WTC11 (cell line): ENCODE measurements at regions not wholly inside any gene's neighbourhood (a gene's known extent, or its start where the extent isn't known, plus 50 kb on each side); places are given as distances from the start of the nearest gene placed in this dataset.

ENCODE experiments used
- ATAC-seq: fragments of 200-7000 bp; cut with Tn5 transposase; 2 replicates; pipeline ENCODE4 v1.10.0; 2021; ENCODE audit warnings: mild to moderate bottlenecking, moderate library complexity
- CTCF ChIA-PET: fragments of 300-600 bp; sonication (Branson Sonifier 250); formaldehyde crosslinking; loops from one replicate; lab custom pipeline; 2021; ENCODE audit warnings: antibody characterized with exemption; lab: Charles Lee
- POLR2A ChIA-PET: fragments of 350-600 bp; sonication (Branson Sonifier 250); formaldehyde crosslinking; loops from one replicate; lab custom pipeline; 2021; ENCODE audit warnings: antibody characterized with exemption; lab: Charles Lee
- DNase-seq: peaks from one replicate; pipeline ENCODE4 v3.0.0; 2021; ENCODE audit warnings: low spot score
- H3K27ac Mint-ChIP-seq: 2 replicates; pipeline ENCODE4 v1.8.0; 2021; ENCODE audit warnings: mixed read lengths
- H3K27me3 Mint-ChIP-seq: 2 replicates; pipeline ENCODE4 v1.8.0; 2021; ENCODE audit warnings: low read depth, mild to moderate bottlenecking, moderate library complexity, mixed read lengths
- H3K36me3 Mint-ChIP-seq: 2 replicates; pipeline ENCODE4 v1.8.0; 2021; ENCODE audit warnings: mixed read lengths
- H3K4me1 Mint-ChIP-seq: 2 replicates; pipeline ENCODE4 v1.8.0; 2022; ENCODE audit warnings: mixed read lengths
- H3K4me3 Mint-ChIP-seq: 2 replicates; pipeline ENCODE4 v1.8.0; 2021; ENCODE audit warnings: mild to moderate bottlenecking, moderate library complexity, mixed read lengths
- H3K9me3 Mint-ChIP-seq: 2 replicates; pipeline ENCODE4 v1.8.0; 2021; ENCODE audit warnings: mixed read lengths
- CBFB ChIP-seq: sonication (generic); formaldehyde crosslinking; IDR thresholded peaks from 2 replicates; pipeline ENCODE4 v1.8.1; 2022; ENCODE audit warnings: mild to moderate bottlenecking, low read depth, missing genetic modification reagents
- ELF4 ChIP-seq: sonication (generic); formaldehyde crosslinking; IDR thresholded peaks from 2 replicates; pipeline ENCODE4 v1.8.1; 2022; ENCODE audit warnings: low read depth, mild to moderate bottlenecking, moderate library complexity, missing genetic modification reagents
- GTF2I ChIP-seq: fragments of 250-450 bp; sonication (Bioruptor Pico); conservative IDR thresholded peaks from 2 replicates; pipeline ENCODE4 v1.4.0; 2021; ENCODE audit warnings: mild to moderate bottlenecking
- KAT7 ChIP-seq: sonication (generic); formaldehyde crosslinking; IDR thresholded peaks from 2 replicates; pipeline ENCODE4 v1.8.1; 2023; ENCODE audit warnings: missing genetic modification reagents, mild to moderate bottlenecking, borderline replicate concordance
- MXD4 ChIP-seq: fragments of 250-450 bp; sonication (Bioruptor Pico); IDR thresholded peaks from 2 replicates; pipeline ENCODE4 v1.8.0; 2021; ENCODE audit warnings: mild to moderate bottlenecking, moderate library complexity, borderline replicate concordance
- MYBL2 ChIP-seq: sonication (generic); formaldehyde crosslinking; IDR thresholded peaks from 2 replicates; pipeline ENCODE4 v1.8.1; 2023; ENCODE audit warnings: mild to moderate bottlenecking, moderate library complexity, missing genetic modification reagents
- NR3C1 ChIP-seq: sonication (generic); formaldehyde crosslinking; conservative IDR thresholded peaks from 2 replicates; pipeline ENCODE4 v1.8.1; 2023; ENCODE audit warnings: low read depth, mild to moderate bottlenecking, missing genetic modification reagents
- RORB ChIP-seq: fragments of 250-450 bp; sonication (Bioruptor Pico); IDR thresholded peaks from 2 replicates; pipeline ENCODE4 v1.9.0; 2021; ENCODE audit warnings: mild to moderate bottlenecking
- SMAD4 ChIP-seq: sonication (generic); formaldehyde crosslinking; IDR thresholded peaks from 2 replicates; pipeline ENCODE4 v1.8.0; 2022; ENCODE audit warnings: mild to moderate bottlenecking, missing genetic modification reagents
- TEAD1 ChIP-seq: sonication (generic); formaldehyde crosslinking; IDR thresholded peaks from 2 replicates; pipeline ENCODE4 v1.8.0; 2022; ENCODE audit warnings: mild to moderate bottlenecking, missing genetic modification reagents
- ZNF263 ChIP-seq: sonication (generic); formaldehyde crosslinking; IDR thresholded peaks from 2 replicates; pipeline ENCODE4 v1.8.1; 2022; ENCODE audit warnings: low read depth, mild to moderate bottlenecking, moderate library complexity, missing genetic modification reagents
- ZNF317 ChIP-seq: sonication (generic); formaldehyde crosslinking; IDR thresholded peaks from 2 replicates; pipeline ENCODE4 v1.8.1; 2023; ENCODE audit warnings: low read depth, mild to moderate bottlenecking, moderate library complexity, missing genetic modification reagents, borderline replicate concordance
- ZNF416 ChIP-seq: fragments of 250-450 bp; sonication (Bioruptor Pico); IDR thresholded peaks from 2 replicates; pipeline ENCODE4 v1.9.0; 2021; ENCODE audit warnings: mild to moderate bottlenecking, inconsistent platforms
- TF ChIP-seq, protein P1 (sequence below): sonication (generic); formaldehyde crosslinking; IDR thresholded peaks from 2 replicates; pipeline ENCODE4 v1.8.0; 2022; ENCODE audit warnings: mild to moderate bottlenecking, missing genetic modification reagents
- TF ChIP-seq, protein P2 (sequence below): fragments of 250-450 bp; sonication (Bioruptor Pico); IDR thresholded peaks from 2 replicates; pipeline ENCODE4 v2.1.2; 2022; ENCODE audit warnings: mild to moderate bottlenecking, moderate library complexity
- TF ChIP-seq, protein P3 (sequence below): sonication (generic); formaldehyde crosslinking; IDR thresholded peaks from 2 replicates; pipeline ENCODE4 v1.8.0; 2022; ENCODE audit warnings: mild to moderate bottlenecking, missing genetic modification reagents
- TF ChIP-seq, protein P4 (sequence below): fragments of 200-600 bp; IDR thresholded peaks from 2 replicates; pipeline ENCODE4 v1.8.0; 2022; ENCODE audit warnings: antibody characterized with exemption
- TF ChIP-seq, protein P5 (sequence below): fragments of 250-450 bp; sonication (Bioruptor Pico); conservative IDR thresholded peaks from 2 replicates; pipeline ENCODE4 v1.9.0; 2021; ENCODE audit warnings: mild to moderate bottlenecking
- TF ChIP-seq, protein P6 (sequence below): fragments of 250-450 bp; sonication (Bioruptor Pico); IDR thresholded peaks from 2 replicates; pipeline ENCODE4 v1.9.0; 2021; ENCODE audit warnings: moderate library complexity, mild to moderate bottlenecking, inconsistent platforms, borderline replicate concordance
- TF ChIP-seq, protein P7 (sequence below): sonication (generic); formaldehyde crosslinking; IDR thresholded peaks from 2 replicates; pipeline ENCODE4 v1.8.0; 2022; ENCODE audit warnings: mild to moderate bottlenecking, missing genetic modification reagents
- TF ChIP-seq, protein P8 (sequence below): sonication (generic); formaldehyde crosslinking; IDR thresholded peaks from 2 replicates; pipeline ENCODE4 v1.8.1; 2023; ENCODE audit warnings: mild to moderate bottlenecking, missing genetic modification reagents, borderline replicate concordance
- TF ChIP-seq, protein P9 (sequence below): fragments of 250-450 bp; sonication (Bioruptor Pico); IDR thresholded peaks from 2 replicates; pipeline ENCODE4 v1.9.0; 2021; ENCODE audit warnings: mild to moderate bottlenecking

DNA sequence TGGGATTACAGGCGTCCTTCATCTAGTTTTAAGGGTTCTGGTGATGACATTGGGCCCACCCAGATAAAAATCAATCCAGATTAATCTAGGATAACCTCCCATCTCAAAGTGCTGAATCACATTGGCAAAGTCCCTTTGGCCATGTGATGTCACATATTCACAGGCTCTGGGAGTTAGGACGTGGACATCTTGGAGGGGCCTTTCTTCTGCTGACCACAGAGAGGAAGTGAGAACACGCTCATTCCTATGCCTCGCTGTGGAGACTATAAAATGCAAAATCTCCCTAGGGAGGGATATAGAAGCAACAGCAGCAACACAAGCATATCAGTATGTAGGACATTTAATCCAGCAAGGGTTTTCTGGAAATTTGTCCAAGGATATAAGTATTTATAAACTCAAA, 266.0 kb upstream of the PITRM1 start (continued):
- TF ChIP-seq, protein P1, sequence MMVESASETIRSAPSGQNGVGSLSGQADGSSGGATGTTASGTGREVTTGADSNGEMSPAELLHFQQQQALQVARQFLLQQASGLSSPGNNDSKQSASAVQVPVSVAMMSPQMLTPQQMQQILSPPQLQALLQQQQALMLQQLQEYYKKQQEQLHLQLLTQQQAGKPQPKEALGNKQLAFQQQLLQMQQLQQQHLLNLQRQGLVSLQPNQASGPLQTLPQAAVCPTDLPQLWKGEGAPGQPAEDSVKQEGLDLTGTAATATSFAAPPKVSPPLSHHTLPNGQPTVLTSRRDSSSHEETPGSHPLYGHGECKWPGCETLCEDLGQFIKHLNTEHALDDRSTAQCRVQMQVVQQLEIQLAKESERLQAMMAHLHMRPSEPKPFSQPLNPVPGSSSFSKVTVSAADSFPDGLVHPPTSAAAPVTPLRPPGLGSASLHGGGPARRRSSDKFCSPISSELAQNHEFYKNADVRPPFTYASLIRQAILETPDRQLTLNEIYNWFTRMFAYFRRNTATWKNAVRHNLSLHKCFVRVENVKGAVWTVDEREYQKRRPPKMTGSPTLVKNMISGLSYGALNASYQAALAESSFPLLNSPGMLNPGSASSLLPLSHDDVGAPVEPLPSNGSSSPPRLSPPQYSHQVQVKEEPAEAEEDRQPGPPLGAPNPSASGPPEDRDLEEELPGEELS: no peak
- no peak for TF ChIP-seq RORB (CRISPR knock-in tag)
- no peak for TF ChIP-seq TEAD1
- TF ChIP-seq ZNF317: no peak
- TF ChIP-seq, protein P2, sequence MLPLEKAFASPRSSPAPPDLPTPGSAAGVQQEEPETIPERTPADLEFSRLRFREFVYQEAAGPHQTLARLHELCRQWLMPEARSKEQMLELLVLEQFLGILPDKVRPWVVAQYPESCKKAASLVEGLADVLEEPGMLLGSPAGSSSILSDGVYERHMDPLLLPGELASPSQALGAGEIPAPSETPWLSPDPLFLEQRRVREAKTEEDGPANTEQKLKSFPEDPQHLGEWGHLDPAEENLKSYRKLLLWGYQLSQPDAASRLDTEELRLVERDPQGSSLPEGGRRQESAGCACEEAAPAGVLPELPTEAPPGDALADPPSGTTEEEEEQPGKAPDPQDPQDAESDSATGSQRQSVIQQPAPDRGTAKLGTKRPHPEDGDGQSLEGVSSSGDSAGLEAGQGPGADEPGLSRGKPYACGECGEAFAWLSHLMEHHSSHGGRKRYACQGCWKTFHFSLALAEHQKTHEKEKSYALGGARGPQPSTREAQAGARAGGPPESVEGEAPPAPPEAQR (CRISPR knock-in tag): no peak
- TF ChIP-seq, protein P3, sequence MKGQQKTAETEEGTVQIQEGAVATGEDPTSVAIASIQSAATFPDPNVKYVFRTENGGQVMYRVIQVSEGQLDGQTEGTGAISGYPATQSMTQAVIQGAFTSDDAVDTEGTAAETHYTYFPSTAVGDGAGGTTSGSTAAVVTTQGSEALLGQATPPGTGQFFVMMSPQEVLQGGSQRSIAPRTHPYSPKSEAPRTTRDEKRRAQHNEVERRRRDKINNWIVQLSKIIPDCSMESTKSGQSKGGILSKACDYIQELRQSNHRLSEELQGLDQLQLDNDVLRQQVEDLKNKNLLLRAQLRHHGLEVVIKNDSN (CRISPR knock-in tag): no peak
- TF ChIP-seq NR3C1 (CRISPR knock-in tag): no peak
- no peak for TF ChIP-seq MYBL2 (CRISPR knock-in tag)
- TF ChIP-seq, protein P4, sequence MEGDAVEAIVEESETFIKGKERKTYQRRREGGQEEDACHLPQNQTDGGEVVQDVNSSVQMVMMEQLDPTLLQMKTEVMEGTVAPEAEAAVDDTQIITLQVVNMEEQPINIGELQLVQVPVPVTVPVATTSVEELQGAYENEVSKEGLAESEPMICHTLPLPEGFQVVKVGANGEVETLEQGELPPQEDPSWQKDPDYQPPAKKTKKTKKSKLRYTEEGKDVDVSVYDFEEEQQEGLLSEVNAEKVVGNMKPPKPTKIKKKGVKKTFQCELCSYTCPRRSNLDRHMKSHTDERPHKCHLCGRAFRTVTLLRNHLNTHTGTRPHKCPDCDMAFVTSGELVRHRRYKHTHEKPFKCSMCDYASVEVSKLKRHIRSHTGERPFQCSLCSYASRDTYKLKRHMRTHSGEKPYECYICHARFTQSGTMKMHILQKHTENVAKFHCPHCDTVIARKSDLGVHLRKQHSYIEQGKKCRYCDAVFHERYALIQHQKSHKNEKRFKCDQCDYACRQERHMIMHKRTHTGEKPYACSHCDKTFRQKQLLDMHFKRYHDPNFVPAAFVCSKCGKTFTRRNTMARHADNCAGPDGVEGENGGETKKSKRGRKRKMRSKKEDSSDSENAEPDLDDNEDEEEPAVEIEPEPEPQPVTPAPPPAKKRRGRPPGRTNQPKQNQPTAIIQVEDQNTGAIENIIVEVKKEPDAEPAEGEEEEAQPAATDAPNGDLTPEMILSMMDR: no peak
- no peak for TF ChIP-seq ZNF263 (CRISPR knock-in tag)
- no peak for TF ChIP-seq CBFB (CRISPR knock-in tag)
- TF ChIP-seq ELF4: no peak

DNA sequence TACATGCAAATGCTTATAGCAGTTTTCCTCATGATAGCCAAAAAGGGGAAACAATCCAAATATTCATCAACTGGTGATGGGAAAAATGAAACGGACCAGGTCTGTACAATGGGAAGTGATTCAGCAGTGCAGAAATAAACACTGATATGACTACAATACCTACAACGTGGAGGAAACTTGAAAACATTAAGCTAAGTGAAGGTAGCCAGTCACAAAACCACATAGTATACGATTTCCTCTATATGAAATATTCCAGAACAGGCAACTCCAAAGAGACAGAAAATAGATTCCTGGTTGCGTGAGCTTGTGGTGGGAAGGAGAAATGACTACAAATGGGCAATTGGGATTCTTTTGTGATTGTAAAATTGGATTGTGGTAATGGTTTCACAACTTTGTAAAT, 263.1 kb upstream of the PITRM1 start:
- Mint-ChIP-seq H3K27ac (no peak overlapping the region), H3K4me3 (no peak overlapping the region), H3K4me1 (peaks cover 12% of the 10 kb centered on the region), H3K27me3 (no peaks in the 10 kb centered on the region), H3K9me3 (peaks cover 36% of the 10 kb centered on the region), H3K36me3 (peaks cover 23% of the 10 kb centered on the region)
- POLR2A ChIA-PET: no interaction called here
- DNase-seq (no peak), ATAC-seq (no peak)
- CTCF ChIA-PET: no interaction called here
- TF ChIP-seq, protein P5, sequence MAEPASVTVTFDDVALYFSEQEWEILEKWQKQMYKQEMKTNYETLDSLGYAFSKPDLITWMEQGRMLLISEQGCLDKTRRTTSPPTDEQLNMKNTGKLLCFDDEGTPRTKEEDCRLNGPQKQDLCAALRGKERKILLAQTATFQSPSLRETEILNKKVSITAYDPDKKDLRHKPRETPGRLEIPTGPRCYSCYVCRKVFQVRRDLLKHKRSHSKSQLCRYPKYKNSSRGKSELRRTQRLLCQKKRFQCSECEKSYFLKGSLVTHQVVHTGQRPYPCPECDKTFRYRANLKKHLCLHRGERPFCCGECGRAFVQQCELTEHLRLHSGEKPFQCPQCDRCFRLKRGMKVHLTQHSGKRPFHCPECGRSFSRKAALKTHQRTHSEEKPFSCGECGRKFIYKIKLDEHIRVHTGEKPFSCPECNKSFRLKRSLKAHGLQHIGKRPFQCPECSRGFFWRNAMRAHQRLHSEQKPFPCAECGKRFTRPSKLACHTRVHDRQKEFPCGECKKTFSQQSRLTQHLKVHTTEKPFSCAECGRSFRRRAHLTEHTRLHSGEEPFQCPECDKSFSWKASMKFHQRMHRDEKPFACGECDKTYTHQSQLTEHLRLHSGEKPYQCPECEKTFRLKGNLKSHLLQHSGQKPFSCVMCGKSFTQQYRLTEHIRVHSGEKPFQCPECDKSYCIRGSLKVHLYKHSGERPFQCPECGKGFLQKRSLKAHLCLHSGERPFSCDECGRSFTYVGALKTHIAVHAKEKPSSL: no peak
- TF ChIP-seq, protein P6, sequence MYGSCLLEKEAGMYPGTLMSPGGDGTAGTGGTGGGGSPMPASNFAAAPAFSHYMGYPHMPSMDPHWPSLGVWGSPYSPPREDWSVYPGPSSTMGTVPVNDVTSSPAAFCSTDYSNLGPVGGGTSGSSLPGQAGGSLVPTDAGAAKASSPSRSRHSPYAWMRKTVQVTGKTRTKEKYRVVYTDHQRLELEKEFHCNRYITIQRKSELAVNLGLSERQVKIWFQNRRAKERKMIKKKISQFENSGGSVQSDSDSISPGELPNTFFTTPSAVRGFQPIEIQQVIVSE (CRISPR knock-in tag): no peak
- TF ChIP-seq GTF2I (CRISPR knock-in tag) (no peak), KAT7 (CRISPR knock-in tag) (no peak), MXD4 (CRISPR knock-in tag) (no peak), SMAD4 (CRISPR knock-in tag) (no peak), ZNF416 (CRISPR knock-in tag) (no peak)
- TF ChIP-seq, protein P7, sequence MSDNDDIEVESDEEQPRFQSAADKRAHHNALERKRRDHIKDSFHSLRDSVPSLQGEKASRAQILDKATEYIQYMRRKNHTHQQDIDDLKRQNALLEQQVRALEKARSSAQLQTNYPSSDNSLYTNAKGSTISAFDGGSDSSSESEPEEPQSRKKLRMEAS (CRISPR knock-in tag): no peak
- TF ChIP-seq, protein P8, sequence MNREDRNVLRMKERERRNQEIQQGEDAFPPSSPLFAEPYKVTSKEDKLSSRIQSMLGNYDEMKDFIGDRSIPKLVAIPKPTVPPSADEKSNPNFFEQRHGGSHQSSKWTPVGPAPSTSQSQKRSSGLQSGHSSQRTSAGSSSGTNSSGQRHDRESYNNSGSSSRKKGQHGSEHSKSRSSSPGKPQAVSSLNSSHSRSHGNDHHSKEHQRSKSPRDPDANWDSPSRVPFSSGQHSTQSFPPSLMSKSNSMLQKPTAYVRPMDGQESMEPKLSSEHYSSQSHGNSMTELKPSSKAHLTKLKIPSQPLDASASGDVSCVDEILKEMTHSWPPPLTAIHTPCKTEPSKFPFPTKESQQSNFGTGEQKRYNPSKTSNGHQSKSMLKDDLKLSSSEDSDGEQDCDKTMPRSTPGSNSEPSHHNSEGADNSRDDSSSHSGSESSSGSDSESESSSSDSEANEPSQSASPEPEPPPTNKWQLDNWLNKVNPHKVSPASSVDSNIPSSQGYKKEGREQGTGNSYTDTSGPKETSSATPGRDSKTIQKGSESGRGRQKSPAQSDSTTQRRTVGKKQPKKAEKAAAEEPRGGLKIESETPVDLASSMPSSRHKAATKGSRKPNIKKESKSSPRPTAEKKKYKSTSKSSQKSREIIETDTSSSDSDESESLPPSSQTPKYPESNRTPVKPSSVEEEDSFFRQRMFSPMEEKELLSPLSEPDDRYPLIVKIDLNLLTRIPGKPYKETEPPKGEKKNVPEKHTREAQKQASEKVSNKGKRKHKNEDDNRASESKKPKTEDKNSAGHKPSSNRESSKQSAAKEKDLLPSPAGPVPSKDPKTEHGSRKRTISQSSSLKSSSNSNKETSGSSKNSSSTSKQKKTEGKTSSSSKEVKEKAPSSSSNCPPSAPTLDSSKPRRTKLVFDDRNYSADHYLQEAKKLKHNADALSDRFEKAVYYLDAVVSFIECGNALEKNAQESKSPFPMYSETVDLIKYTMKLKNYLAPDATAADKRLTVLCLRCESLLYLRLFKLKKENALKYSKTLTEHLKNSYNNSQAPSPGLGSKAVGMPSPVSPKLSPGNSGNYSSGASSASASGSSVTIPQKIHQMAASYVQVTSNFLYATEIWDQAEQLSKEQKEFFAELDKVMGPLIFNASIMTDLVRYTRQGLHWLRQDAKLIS (CRISPR knock-in tag): no peak
- TF ChIP-seq, protein P9, sequence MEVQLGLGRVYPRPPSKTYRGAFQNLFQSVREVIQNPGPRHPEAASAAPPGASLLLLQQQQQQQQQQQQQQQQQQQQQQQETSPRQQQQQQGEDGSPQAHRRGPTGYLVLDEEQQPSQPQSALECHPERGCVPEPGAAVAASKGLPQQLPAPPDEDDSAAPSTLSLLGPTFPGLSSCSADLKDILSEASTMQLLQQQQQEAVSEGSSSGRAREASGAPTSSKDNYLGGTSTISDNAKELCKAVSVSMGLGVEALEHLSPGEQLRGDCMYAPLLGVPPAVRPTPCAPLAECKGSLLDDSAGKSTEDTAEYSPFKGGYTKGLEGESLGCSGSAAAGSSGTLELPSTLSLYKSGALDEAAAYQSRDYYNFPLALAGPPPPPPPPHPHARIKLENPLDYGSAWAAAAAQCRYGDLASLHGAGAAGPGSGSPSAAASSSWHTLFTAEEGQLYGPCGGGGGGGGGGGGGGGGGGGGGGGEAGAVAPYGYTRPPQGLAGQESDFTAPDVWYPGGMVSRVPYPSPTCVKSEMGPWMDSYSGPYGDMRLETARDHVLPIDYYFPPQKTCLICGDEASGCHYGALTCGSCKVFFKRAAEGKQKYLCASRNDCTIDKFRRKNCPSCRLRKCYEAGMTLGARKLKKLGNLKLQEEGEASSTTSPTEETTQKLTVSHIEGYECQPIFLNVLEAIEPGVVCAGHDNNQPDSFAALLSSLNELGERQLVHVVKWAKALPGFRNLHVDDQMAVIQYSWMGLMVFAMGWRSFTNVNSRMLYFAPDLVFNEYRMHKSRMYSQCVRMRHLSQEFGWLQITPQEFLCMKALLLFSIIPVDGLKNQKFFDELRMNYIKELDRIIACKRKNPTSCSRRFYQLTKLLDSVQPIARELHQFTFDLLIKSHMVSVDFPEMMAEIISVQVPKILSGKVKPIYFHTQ: no peak
